Uterus (tissue), 2 donors: ENCODE measurements at regions not wholly inside any gene's neighbourhood (a gene's known extent, or its start where the extent isn't known, plus 50 kb on each side); places are given as distances from the start of the nearest gene placed in this dataset.

Source experiments
- POLR2A ChIP-seq, 2 donors: fragments of 450-650 bp; IDR thresholded peaks; one replicate each; pipeline ENCODE4 v1.6.1; 2016; ENCODE audit warnings: antibody characterized with exemption in 2 of 2, mild to moderate bottlenecking in 1 of 2, moderate library complexity in 1 of 2
- TF ChIP-seq, protein P1 (sequence below), 4 experiments: fragments of 200-600 bp in 2 of 4; fragments of 450-650 bp in 2 of 4; sonication (generic) in 2 of 4; IDR thresholded peaks; one replicate each; pipeline ENCODE4 v1.5.1; 2016 to 2019; ENCODE audit warnings: antibody characterized with exemption in 4 of 4, mild to moderate bottlenecking in 2 of 4, moderate library complexity in 1 of 4

DNA sequence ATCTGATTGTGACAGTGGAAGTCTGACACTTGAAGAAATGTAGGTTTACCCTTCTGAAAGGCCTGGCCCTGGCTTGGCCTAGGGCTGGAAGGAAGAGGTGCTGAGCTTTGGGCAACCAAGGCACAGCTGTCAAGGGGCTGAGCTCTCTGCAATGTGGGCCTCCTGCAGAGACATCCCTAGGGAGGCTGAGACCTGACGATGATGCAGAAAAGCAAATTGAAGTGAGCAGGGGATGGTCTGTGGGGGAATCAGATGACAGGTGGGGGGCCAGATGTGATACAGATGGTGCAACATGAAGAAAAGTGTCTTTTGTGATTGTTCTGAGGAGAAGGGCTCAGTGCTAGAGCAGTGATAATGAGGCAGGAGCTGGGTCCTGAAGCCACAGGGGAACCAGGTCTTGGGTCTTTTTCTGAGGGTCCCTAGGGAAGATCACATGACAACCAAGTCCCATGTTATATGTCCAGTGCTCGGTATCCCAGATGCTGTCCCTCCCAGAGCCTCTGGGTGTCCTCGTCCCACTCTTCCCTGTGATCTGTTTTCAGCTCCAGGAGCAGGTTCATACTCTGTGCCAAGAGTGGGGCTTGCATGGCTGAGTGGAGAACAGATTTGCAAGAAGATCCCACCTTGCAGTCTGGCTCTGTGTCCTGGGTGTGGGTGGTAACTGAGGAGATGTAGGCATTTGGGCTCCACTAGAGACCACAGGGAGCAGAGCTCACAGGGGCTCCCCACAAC lies 79.9 kb upstream of the VPREB1 start:
- TF ChIP-seq, protein P1, sequence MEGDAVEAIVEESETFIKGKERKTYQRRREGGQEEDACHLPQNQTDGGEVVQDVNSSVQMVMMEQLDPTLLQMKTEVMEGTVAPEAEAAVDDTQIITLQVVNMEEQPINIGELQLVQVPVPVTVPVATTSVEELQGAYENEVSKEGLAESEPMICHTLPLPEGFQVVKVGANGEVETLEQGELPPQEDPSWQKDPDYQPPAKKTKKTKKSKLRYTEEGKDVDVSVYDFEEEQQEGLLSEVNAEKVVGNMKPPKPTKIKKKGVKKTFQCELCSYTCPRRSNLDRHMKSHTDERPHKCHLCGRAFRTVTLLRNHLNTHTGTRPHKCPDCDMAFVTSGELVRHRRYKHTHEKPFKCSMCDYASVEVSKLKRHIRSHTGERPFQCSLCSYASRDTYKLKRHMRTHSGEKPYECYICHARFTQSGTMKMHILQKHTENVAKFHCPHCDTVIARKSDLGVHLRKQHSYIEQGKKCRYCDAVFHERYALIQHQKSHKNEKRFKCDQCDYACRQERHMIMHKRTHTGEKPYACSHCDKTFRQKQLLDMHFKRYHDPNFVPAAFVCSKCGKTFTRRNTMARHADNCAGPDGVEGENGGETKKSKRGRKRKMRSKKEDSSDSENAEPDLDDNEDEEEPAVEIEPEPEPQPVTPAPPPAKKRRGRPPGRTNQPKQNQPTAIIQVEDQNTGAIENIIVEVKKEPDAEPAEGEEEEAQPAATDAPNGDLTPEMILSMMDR (IDR thresholded peaks at IDR 0.05): no peak
- TF ChIP-seq POLR2A (IDR thresholded peaks at IDR 0.05): no peak
